ENCODE measurements at regions not wholly inside any gene's neighbourhood (a gene's known extent, or its start where the extent isn't known, plus 50 kb on each side); places are given as distances from the start of the nearest gene placed in this dataset.

GRCh38 chrX:56000729-56001128 lies 231.4 kb upstream of the KLF8 start:
- peaks cover 5% of the 10 kb centered on the region for H3K4me1 Mint-ChIP-seq
- peaks cover 65% of the 10 kb centered on the region for H3K9me3 Mint-ChIP-seq
- Histone ChIP-seq H3K4me1 (ENCODE audit: control insufficient read depth, insufficient read depth, low read length) (peaks cover 5% of the 10 kb centered on the region), H3K9ac (ENCODE audit: extremely low read depth, low read length, poor library complexity, severe bottlenecking) (no peak overlapping the region), H3K27ac (ENCODE audit: low read depth, low read length) (no peak overlapping the region), H3K9me3 (ENCODE audit: control insufficient read depth, low read length) (no peaks in the 10 kb centered on the region), H3K27me3 (ENCODE audit: control insufficient read depth, insufficient read depth, low read length, poor library complexity, severe bottlenecking) (no peaks in the 10 kb centered on the region), H3K36me3 (ENCODE audit: control insufficient read depth, insufficient read depth, low read length) (no peaks in the 10 kb centered on the region), H3K4me3 (ENCODE audit: low read length) (no peak overlapping the region)
- H3K4me3 Mint-ChIP-seq: no peak overlapping the region
- DNase-seq: no peak
- TF ChIP-seq CTCF (conservative IDR thresholded peaks at IDR 0.05): no peak
- H3K27ac Mint-ChIP-seq: no peak overlapping the region
- no peaks in the 10 kb centered on the region for H3K27me3 Mint-ChIP-seq (ENCODE audit: insufficient read depth)
- H3K36me3 Mint-ChIP-seq (ENCODE audit: low read depth): peaks cover 2% of the 10 kb centered on the region

GRCh38 chrX:56025872-56026571 lies 206.1 kb upstream of the KLF8 start:
- peaks cover 17% of the 10 kb centered on the region for H3K36me3 Mint-ChIP-seq (ENCODE audit: low read depth)
- 93 to 100% methylated on average over 4 to 8 of the region's 11 CpGs for WGBS, 2 experiments (ENCODE audit: insufficient coverage in 1 of 2, insufficient read length in 1 of 2)
- H3K4me1 Mint-ChIP-seq: peaks cover 4% of the 10 kb centered on the region
- no peak overlapping the region for H3K4me3 Mint-ChIP-seq
- H3K27me3 ChIP-seq (ENCODE audit: control insufficient read depth, insufficient read depth, low read length, poor library complexity, severe bottlenecking): no peaks in the 10 kb centered on the region
- no peaks in the 10 kb centered on the region for H3K9me3 ChIP-seq (ENCODE audit: control insufficient read depth, low read length)
- no peaks in the 10 kb centered on the region for H3K36me3 ChIP-seq (ENCODE audit: control insufficient read depth, insufficient read depth, low read length)
- H3K9ac ChIP-seq (ENCODE audit: extremely low read depth, low read length, poor library complexity, severe bottlenecking): no peak overlapping the region
- H3K27me3 Mint-ChIP-seq (ENCODE audit: insufficient read depth): no peaks in the 10 kb centered on the region
- peaks cover 61% of the 10 kb centered on the region for H3K9me3 Mint-ChIP-seq
- TF ChIP-seq CTCF (conservative IDR thresholded peaks at IDR 0.05): no peak
- H3K27ac ChIP-seq (ENCODE audit: low read depth, low read length): no peak overlapping the region
- H3K4me3 ChIP-seq (ENCODE audit: low read length): no peak overlapping the region
- H3K27ac Mint-ChIP-seq: no peak overlapping the region
- DNase-seq: no peak
- no peaks in the 10 kb centered on the region for H3K4me1 ChIP-seq (ENCODE audit: control insufficient read depth, insufficient read depth, low read length)

GRCh38 chrX:56026815-56027214 lies 205.3 kb upstream of the KLF8 start:
- no peaks in the 10 kb centered on the region for H3K9me3 ChIP-seq (ENCODE audit: control insufficient read depth, low read length)
- H3K4me3 ChIP-seq (ENCODE audit: low read length): no peak overlapping the region
- no peak overlapping the region for H3K9ac ChIP-seq (ENCODE audit: extremely low read depth, low read length, poor library complexity, severe bottlenecking)
- Mint-ChIP-seq H3K4me1 (peaks cover 6% of the 10 kb centered on the region), H3K36me3 (ENCODE audit: low read depth) (peaks cover 24% of the 10 kb centered on the region), H3K27ac (no peak overlapping the region), H3K9me3 (peaks cover 62% of the 10 kb centered on the region), H3K27me3 (ENCODE audit: insufficient read depth) (no peaks in the 10 kb centered on the region), H3K4me3 (no peak overlapping the region)
- H3K27ac ChIP-seq (ENCODE audit: low read depth, low read length): no peak overlapping the region
- H3K36me3 ChIP-seq (ENCODE audit: control insufficient read depth, insufficient read depth, low read length): no peaks in the 10 kb centered on the region
- TF ChIP-seq CTCF (conservative IDR thresholded peaks at IDR 0.05): no peak
- no peaks in the 10 kb centered on the region for H3K27me3 ChIP-seq (ENCODE audit: control insufficient read depth, insufficient read depth, low read length, poor library complexity, severe bottlenecking)
- H3K4me1 ChIP-seq (ENCODE audit: control insufficient read depth, insufficient read depth, low read length): no peaks in the 10 kb centered on the region
- WGBS, 2 experiments (ENCODE audit: insufficient coverage in 1 of 2, insufficient read length in 1 of 2): 80 to 99% methylated on average over 1 to 4 of the region's 4 CpGs
- no peak for DNase-seq

All from endodermal cell (in vitro differentiated cells).